ENCODE measurements at regions not wholly inside any gene's neighbourhood (a gene's known extent, or its start where the extent isn't known, plus 50 kb on each side); places are given as distances from the start of the nearest gene placed in this dataset.

DNA sequence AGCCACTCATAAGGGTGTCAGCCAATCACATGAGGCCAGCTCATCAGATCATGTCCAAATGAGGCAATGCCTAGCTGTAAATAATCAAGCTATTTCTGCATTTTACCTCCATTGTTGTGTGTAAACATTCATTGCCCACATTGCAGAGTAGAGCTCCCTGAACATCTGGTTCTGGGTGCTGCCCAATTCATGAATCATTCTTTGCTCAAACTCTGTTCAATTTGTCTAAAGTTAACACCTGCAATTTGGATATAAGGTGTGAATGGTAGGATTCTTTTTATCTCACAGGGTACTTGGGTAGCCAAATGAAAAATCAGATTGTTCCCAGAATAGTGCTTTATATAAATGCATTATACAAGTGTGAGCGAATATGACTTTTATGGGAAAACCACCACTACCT is 345.5 kb upstream of the NT5C1B start:
- H3K27ac ChIP-seq (ENCODE audit: control insufficient read depth, insufficient read depth, low read length): no peak overlapping the region
- no peaks in the 10 kb centered on the region for H4K20me1 ChIP-seq (ENCODE audit: control insufficient read depth, extremely low read depth, insufficient read depth, low read length)
- TF ChIP-seq, protein P1, sequence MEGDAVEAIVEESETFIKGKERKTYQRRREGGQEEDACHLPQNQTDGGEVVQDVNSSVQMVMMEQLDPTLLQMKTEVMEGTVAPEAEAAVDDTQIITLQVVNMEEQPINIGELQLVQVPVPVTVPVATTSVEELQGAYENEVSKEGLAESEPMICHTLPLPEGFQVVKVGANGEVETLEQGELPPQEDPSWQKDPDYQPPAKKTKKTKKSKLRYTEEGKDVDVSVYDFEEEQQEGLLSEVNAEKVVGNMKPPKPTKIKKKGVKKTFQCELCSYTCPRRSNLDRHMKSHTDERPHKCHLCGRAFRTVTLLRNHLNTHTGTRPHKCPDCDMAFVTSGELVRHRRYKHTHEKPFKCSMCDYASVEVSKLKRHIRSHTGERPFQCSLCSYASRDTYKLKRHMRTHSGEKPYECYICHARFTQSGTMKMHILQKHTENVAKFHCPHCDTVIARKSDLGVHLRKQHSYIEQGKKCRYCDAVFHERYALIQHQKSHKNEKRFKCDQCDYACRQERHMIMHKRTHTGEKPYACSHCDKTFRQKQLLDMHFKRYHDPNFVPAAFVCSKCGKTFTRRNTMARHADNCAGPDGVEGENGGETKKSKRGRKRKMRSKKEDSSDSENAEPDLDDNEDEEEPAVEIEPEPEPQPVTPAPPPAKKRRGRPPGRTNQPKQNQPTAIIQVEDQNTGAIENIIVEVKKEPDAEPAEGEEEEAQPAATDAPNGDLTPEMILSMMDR (optimal IDR thresholded peaks at IDR 0.05 in 1 of 3, IDR thresholded peaks at IDR 0.05 in 1 of 3, conservative IDR thresholded peaks at IDR 0.05 in 1 of 3; ENCODE audit: extremely low read depth in 1 of 3, insufficient read depth in 2 of 3, low read length in 3 of 3): no peak
- no peak for TF ChIP-seq EZH2 (IDR thresholded peaks at IDR 0.05; ENCODE audit: low read length)
- no peaks in the 10 kb centered on the region for H3K36me3 ChIP-seq (ENCODE audit: control insufficient read depth in 2 of 2, extremely low read depth in 1 of 2, insufficient read depth in 2 of 2, low read length in 2 of 2)
- H3K9me3 ChIP-seq (ENCODE audit: control insufficient read depth, low read depth, low read length): no peaks in the 10 kb centered on the region
- H3K4me2 ChIP-seq (ENCODE audit: control insufficient read depth, extremely low read depth, insufficient read depth, low read depth, low read length): no peak overlapping the region
- H3K4me1 ChIP-seq (ENCODE audit: control insufficient read depth, extremely low read depth, insufficient read depth, low read length): no peaks in the 10 kb centered on the region
- H3K9me1 ChIP-seq (ENCODE audit: control insufficient read depth, extremely low read depth, insufficient read depth, low read length): no peaks in the 10 kb centered on the region
- H2AFZ ChIP-seq (ENCODE audit: control insufficient read depth, low read length): no peak overlapping the region
- FAIRE-seq: no peak
- no peaks in the 10 kb centered on the region for H3K27me3 ChIP-seq (ENCODE audit: control insufficient read depth, extremely low read depth, insufficient read depth, low read length)
- H3K9ac ChIP-seq (ENCODE audit: control insufficient read depth, extremely low read depth, insufficient read depth, low read length): no peak overlapping the region
- no peak for DNase-seq (ENCODE audit: low read depth, low spot score)
- no peaks in the 10 kb centered on the region for H3K79me2 ChIP-seq (ENCODE audit: control insufficient read depth, insufficient read depth, low read length)
- no peak overlapping the region for H3K4me3 ChIP-seq (ENCODE audit: control insufficient read depth in 2 of 3, extremely low read depth in 1 of 3, insufficient read depth in 2 of 3, low read depth in 1 of 3, low read length in 3 of 3)
- dilution Hi-C loops (cut with MboI; ENCODE audit: extremely low pct_ligation_motif_present, low sequenced_read_pairs): no loop called here

DNA sequence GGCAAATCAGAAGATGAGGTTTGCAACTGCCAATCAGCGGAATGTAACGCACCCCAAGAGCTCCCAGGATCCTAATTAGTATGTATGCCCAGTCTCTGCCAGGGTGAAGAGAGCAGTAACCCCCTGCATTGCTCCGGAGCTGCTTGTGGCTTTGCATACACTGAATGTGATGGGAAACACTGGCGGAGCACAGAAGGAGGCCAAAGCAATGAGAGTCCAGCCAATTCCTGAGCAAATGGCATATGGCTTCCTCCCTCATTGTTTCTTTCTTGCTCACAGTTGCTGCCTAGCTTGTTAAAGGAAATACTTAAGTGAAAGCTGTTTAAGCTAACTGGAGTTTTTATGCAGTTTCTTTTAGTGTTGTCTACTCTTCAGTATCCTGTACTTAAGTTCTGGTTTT is 343.5 kb upstream of the NT5C1B start:
- Histone ChIP-seq H3K4me3 (ENCODE audit: control insufficient read depth in 2 of 3, extremely low read depth in 1 of 3, insufficient read depth in 2 of 3, low read depth in 1 of 3, low read length in 3 of 3) (no peak overlapping the region), H3K27me3 (ENCODE audit: control insufficient read depth, extremely low read depth, insufficient read depth, low read length) (no peaks in the 10 kb centered on the region), H4K20me1 (ENCODE audit: control insufficient read depth, extremely low read depth, insufficient read depth, low read length) (no peaks in the 10 kb centered on the region), H3K27ac (ENCODE audit: control insufficient read depth, insufficient read depth, low read length) (no peak overlapping the region), H3K9me1 (ENCODE audit: control insufficient read depth, extremely low read depth, insufficient read depth, low read length) (no peaks in the 10 kb centered on the region), H3K4me2 (ENCODE audit: control insufficient read depth, extremely low read depth, insufficient read depth, low read depth, low read length) (no peak overlapping the region), H3K9me3 (ENCODE audit: control insufficient read depth, low read depth, low read length) (no peaks in the 10 kb centered on the region), H3K4me1 (ENCODE audit: control insufficient read depth, extremely low read depth, insufficient read depth, low read length) (no peaks in the 10 kb centered on the region), H3K36me3 (ENCODE audit: control insufficient read depth in 2 of 2, extremely low read depth in 1 of 2, insufficient read depth in 2 of 2, low read length in 2 of 2) (no peaks in the 10 kb centered on the region), H3K79me2 (ENCODE audit: control insufficient read depth, insufficient read depth, low read length) (no peaks in the 10 kb centered on the region), H3K9ac (ENCODE audit: control insufficient read depth, extremely low read depth, insufficient read depth, low read length) (no peak overlapping the region), H2AFZ (ENCODE audit: control insufficient read depth, low read length) (no peak overlapping the region)
- dilution Hi-C loops (cut with MboI; ENCODE audit: extremely low pct_ligation_motif_present, low sequenced_read_pairs): no loop called here
- DNase-seq (ENCODE audit: low read depth, low spot score): no peak
- TF ChIP-seq, protein P1 (optimal IDR thresholded peaks at IDR 0.05 in 1 of 3, IDR thresholded peaks at IDR 0.05 in 1 of 3, conservative IDR thresholded peaks at IDR 0.05 in 1 of 3; ENCODE audit: extremely low read depth in 1 of 3, insufficient read depth in 2 of 3, low read length in 3 of 3): no peak
- TF ChIP-seq EZH2 (IDR thresholded peaks at IDR 0.05; ENCODE audit: low read length): no peak
- no peak for FAIRE-seq

All from keratinocyte (primary cell).